Lower leg skin (tissue), 3 donors: ENCODE measurements at regions not wholly inside any gene's neighbourhood (a gene's known extent, or its start where the extent isn't known, plus 50 kb on each side); places are given as distances from the start of the nearest gene placed in this dataset.

Experiments
- POLR2A ChIP-seq, 2 donors: fragments of 450-650 bp; IDR thresholded peaks; one replicate each; pipeline ENCODE4 v1.6.1; 2016 to 2017; ENCODE audit warnings: antibody characterized with exemption in 2 of 2, mild to moderate bottlenecking in 1 of 2, moderate library complexity in 1 of 2
- TF ChIP-seq, protein P1 (sequence below), 3 donors: fragments of 450-650 bp; IDR thresholded peaks; one replicate each; pipeline ENCODE4 v1.5.1; 2016; ENCODE audit warnings: antibody characterized with exemption in 3 of 3, mild to moderate bottlenecking in 3 of 3, moderate library complexity in 2 of 3

DNA sequence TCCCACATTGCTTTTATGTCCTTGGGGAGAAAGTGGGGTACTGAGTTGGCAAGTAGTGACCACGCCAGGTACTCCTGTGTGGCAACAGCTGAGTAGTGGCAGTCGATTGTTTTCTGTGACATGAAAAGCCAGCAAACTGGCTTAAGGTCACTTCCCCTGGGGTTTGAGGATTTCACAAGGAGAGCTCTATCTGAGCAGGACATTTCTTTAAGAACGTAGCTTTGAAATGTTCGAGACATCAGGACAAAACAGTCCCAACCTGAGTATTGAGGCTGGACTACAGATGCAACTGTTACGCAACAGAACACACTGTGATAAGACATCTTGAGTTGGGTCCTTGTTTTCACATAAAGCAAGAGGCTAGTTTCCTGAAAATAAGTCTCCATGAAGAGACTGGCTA lies 146.7 kb upstream of the KLF14 start:
- TF ChIP-seq, protein P1, sequence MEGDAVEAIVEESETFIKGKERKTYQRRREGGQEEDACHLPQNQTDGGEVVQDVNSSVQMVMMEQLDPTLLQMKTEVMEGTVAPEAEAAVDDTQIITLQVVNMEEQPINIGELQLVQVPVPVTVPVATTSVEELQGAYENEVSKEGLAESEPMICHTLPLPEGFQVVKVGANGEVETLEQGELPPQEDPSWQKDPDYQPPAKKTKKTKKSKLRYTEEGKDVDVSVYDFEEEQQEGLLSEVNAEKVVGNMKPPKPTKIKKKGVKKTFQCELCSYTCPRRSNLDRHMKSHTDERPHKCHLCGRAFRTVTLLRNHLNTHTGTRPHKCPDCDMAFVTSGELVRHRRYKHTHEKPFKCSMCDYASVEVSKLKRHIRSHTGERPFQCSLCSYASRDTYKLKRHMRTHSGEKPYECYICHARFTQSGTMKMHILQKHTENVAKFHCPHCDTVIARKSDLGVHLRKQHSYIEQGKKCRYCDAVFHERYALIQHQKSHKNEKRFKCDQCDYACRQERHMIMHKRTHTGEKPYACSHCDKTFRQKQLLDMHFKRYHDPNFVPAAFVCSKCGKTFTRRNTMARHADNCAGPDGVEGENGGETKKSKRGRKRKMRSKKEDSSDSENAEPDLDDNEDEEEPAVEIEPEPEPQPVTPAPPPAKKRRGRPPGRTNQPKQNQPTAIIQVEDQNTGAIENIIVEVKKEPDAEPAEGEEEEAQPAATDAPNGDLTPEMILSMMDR (IDR thresholded peaks at IDR 0.05) = no peak
- no peak for TF ChIP-seq POLR2A (IDR thresholded peaks at IDR 0.05)
